Stimulated activated naive CD8-positive, alpha-beta T cell treated with anti-CD3 and anti-CD28 coated beads, Interleukin-15, Interleukin-2, amounts not matched to agents 100 U/mL and 50 U/mL, for 24 hours (primary cell): ENCODE measurements at regions not wholly inside any gene's neighbourhood (a gene's known extent, or its start where the extent isn't known, plus 50 kb on each side); places are given as distances from the start of the nearest gene placed in this dataset.

Experiments
- ATAC-seq: fragments of 150-1000 bp; cut with Tn5 transposase; one replicate; pipeline ENCODE4 v1.10.0; 2021
- DNase-seq: peaks from one replicate; pipeline ENCODE4 v3.0.0; 2021

DNA sequence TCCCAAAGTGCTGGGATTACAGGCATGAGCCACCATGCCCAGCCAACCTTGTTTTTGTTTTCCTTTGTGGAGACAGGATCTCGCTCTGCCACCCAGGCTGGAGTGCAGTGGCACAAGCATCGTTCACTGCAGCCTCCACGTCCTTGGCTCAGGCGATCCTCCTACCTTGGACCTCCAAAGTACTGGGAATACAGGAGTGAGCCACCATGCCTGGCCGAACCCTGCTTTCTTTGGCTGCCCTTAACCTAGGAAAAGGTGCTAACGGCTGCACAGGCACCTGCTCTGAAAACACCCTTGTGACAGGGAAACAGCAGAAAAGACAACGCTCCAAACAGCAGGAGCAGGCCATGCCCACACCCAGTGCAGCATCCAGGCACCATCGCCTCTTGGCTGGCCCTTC is 71.9 kb downstream of the OAT start:
- ATAC-seq = no peak
- no peak for DNase-seq

DNA sequence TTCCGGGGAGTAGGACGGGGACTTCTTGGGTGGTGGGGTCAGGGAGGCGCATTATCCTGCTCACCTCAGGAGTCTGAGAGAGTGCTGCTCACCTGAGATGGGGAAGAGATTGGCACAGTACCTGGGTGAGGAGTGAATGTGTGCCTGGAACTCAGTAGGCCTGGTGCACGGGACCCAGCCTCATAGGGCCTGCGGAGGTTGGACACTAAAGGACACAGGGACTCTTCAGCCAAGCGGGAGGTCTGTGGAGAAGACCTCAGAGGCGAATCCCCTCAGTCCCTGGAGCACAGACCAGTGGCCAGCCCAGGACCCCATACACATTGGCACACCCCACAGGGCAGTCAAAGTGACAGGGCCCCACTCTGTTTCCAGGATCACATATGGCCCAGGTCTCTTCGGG is 73.2 kb downstream of the OAT start:
- DNase-seq (no peak), ATAC-seq (no peak)

DNA sequence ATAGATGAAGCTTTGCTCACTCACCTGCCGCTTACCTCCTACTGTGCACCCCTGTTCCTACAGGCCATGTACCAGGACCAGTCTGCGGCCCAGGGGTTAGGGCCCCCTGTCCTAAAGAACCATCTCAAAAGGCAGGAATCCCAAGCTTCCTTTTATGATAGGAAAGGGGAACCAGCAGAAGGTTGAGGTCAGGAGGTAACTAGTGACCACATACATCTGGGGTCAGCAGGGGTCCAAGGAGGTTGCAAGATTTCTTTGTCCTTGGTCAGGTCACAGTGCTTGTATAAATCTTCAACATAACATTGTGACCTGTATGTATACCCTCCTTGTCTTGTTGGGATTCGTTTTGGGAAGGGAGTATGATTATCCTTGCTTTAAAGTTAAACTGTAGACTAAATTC is 73.8 kb downstream of the OAT start:
- DNase-seq = no peak
- ATAC-seq = no peak

DNA sequence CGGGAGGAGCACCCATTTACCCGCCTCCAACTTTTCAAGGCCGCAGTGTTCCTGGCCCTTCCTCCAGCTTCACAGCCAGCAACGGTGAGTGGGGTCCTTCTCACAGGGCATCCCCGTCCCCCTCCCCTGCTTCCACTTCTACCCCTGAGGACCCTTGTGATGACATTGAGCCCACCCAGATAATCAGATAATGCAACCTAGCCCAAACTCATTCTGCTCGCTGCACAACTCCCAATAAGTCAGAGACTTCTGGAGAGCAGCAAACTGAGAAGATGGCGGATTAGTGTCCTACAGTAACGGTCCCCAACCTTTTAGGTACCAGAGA is 74.5 kb downstream of the OAT start:
- DNase-seq (no peak), ATAC-seq (no peak)

DNA sequence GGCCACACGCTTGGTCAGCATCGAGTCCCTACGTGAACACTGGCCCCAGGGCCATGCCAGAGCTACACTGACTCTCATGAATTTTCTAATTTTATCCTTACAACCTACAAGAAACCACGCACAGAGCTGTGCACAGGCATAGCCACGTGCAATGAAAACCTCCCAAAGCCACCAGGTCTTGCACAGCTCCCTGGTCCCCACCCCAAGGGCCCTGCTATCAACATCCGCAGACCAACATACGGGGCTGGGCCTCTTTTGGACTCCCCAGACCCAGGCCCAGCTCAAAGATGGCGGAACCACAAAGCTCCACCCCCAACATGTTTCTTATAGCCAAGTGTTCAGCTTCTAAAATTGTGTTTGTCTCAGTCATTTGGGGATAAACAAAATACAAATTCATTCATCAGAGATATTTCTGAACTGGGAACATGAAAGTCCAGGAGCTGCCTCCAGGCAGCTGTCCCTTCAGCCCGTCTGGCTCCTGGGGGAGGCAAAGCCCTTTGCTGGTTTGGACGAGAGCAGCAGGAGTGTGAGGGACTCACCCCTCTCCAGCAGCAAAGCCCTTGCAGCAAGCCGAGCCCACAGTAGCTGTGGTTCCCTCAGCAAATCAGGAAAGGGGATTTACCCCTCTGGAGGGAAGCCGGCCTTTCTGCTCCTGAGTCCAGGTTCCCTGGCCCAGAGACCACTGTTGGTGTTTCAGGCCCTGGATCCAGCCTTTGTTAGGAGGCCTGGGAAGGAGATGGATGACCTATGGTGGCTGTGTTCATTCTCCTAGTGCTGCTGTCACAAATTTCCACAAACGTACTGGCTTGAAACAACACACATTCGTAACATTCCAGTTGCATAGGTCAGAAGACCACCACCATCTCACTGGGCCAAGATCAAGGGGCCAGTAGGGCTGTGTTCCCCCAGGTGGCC is 75.1 kb downstream of the OAT start:
- ATAC-seq (no peak), DNase-seq (no peak)

DNA sequence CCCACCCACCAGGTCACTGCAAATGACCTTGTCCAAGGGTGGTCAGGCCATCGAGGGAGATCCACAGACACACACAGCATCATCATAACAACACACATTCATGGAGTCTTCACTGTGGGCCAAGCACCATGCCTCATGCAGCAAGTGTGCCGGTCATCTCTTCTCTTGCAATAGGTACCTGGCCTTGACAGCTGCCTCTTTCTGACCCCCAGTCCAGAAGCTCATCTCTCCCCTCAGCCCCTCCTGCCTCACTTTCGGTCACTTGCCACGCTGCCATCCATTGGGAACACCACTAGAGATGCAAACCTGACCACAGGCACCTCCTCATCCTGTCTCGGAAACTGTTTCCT is 75.9 kb downstream of the OAT start:
- DNase-seq = no peak

DNA sequence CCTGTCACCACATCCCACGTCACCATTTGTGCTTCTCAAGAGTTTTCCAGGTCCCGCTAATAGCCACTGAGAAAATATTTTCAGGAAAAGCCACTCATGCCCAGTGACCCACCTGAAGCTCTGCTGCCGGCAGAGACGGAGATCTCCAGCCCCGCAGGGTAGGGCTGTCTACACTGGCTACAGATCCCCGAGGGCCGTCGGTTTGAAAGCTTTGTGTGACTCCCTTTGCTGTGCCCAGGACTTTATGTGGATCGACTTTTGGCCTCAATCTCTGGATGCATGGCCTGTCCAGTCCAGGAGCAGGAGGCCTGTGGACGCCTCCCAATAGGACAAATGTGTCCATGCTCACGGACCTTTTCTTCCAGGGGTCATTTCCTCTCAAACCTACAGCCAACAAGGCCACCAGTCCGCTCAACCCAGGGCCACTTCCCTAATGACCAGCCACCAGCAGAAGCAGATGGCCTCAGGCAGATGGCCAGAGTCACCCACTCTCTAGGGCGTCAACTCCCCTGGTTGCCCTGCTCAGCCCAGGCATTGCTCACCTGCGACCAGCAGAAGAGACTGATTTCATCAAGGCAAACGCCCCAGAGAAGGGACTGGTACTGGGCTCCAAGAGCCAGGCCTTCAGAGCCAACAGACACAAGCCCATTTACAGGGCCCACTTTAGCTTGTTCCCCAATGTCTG is 76.4 kb downstream of the OAT start:
- DNase-seq = no peak

More for the DNA sequence above, 75.9 kb downstream of the OAT start:
- no peak for ATAC-seq

DNA sequence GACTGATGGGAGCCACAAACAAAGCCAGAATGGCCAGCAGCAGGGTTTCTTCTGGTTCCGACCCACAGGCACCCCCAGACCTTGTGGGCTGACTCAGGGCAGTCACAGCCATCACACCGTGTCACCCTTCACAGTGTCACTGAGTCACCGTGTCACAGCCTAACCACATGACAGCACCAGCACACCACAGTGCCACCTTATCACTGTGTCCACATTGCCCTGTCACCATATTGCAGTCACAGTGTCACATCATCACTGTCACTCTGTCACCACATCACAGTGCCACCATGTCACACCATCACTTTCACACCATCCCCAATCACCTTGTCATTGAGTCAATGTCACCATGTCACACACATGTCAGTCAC is 77.0 kb downstream of the OAT start:
- ATAC-seq = peak; percentile 94
- peak; percentile 51 for DNase-seq

More for the DNA sequence above, 76.4 kb downstream of the OAT start:
- no peak for ATAC-seq

DNA sequence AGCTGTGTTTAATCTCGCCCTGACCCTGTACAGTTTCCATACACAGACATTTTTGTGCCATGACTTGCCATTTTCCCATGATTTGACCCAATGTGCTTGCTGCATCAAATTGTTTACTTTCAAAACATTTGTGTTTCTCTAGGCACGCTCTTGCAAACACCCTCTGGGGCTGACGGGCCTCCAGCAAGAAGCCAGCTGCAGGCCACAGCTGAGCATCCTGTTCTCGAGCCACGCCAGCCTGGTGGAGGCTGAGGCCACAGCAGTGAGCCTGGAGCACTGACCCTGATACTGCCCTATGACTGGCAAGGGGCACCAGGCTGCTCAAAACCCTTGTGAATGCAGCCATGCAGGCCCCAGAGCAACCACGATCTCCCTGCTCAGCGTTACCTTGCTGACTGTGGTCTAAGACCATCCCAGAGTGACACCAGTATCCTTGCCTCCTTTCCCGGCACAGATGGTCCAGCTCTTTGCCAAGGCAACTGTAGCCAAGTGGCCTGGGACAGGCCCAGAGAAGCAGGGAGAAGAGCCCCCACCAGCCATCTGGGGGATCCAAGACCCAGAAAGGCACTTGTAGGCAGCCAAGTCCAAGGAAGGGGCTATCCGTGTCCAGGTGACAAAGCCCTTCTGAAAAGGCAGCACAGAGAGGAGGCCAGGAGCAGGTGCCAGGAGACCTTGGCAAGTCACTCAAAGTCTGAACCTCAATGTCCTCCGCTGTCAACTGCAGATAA is 78.5 kb downstream of the OAT start:
- DNase-seq (no peak), ATAC-seq (no peak)

DNA sequence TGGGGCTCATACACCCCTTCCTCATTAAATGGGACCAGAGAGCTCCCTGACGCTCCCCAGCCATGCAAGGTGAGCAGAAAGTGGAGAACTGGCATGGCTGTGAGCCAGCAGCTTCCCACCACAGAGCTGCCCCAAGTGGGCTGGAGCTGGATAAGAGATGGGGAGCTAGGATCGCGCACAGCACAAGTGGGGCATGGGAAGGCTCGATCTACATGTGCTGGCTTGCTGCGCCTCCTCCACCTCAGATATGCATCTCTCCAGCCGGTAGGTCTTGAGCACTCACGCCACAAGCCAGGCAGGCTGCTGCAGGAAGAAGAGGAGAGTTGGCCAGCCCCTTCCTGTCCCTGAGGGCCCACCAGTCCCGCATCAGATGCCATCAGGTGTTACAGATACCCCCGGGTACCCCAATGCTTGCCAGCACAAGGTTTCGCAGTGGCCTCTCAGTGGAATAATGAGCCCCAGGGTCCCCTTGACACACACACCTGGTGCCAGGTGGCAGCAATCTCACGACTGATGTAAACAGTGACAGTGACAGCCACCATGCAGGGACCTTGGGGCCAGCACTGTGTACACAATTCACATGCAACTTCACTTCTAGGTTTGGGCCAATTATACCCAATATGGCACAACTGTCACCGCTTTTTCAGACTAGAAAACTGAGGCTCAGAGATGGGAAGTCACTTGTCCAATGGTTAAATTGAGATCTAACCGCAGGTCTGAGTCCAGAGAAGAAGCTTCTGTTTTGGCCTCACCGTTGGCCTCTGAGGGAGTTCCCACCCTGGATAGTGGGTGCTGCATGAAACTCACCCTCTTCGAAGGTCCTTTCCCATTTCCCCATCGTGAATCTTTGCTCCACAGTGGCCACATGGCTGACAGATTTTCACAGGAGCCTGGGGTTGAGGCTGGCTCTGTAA is 79.3 kb downstream of the OAT start:
- no peak for ATAC-seq
- DNase-seq = no peak

DNA sequence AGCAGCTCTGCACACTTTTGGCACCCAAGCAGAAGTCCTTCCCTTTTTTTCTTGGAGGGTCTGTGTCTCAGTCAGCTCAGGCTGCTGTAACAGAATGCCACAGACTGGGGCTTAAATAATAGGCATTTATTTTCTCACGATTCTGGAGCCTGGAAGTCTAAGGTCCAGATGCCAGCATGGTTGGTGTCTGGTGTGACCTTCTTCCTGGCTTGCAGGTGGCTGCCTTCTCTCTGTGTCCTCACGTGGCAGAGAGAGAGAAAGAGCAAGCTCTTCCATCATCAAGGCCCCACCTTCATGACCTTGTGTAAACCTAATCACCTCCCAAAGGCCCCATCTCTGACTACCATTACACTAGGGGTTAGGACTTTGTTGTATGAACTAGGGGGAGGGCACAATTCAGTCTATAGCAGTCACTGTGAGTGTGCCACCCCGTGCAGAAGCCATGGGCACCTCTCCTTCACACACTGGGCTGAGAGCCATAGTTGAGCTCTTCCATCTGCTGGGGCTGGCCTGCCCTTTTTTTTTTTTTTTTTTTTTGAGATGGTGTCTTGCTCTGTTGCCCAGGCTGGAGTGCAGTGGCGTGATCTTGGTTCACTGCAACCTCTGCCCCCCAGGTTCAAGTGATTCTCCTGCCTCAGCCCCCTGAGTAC is 80.3 kb downstream of the OAT start:
- DNase-seq = no peak
- no peak for ATAC-seq

DNA sequence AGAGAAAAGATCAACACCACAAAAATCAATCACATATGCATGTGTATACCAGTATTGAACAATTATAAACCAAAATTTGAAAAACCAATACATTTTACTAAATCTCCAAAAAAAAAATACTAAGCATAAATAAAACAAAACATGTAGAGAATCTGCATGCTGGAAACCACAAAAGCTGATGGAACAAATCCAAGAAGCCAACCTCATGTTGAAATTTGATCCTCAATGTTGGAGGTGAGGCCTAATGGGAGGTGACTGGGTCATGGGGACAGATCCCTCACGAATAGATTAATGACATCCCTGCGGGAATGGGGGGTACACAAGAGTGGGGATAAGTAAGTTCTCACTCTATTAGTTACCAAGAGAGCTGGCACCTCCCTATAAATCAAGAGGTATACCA is 82.5 kb downstream of the OAT start:
- ATAC-seq = no peak

DNA sequence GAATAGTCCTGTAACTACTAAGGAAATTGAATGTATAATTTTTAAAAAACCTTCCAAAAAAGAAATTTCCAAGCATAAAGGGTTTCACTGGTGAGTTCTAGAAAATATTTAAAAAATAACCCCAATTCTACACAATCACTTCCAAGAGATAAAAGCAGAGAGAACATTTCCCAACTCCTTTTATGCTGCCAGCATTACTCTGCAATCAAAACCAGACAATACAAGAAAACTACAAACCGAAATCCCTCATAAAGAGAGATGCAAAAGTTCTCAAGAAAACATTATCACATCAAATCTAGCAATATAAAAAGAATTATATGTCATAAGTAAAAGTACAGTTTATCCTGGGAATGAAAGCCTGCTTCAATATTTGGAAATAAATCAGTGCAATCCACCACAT is 84.8 kb downstream of the OAT start:
- no peak for DNase-seq
- ATAC-seq = no peak

More for the DNA sequence above, 82.5 kb downstream of the OAT start:
- DNase-seq = no peak

DNA sequence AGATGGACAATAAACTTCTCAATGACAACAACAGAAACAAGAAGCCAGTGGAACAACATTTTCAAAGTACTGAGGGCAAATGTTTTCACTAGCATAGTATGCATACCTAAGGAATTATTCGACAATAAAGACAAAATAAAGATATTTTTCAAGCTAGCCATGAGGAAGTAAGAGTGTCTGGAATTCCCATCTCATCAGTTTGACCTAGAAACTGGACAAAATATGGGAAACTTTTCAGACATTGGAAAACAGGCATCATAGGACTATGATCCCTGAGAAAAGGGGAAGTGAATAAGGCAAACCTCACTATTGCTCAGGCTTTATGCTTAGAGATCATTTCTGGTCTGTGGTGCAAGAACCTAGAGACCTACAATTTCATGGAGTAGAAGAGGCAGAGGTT is 86.3 kb downstream of the OAT start:
- DNase-seq = no peak
- ATAC-seq = no peak

DNA sequence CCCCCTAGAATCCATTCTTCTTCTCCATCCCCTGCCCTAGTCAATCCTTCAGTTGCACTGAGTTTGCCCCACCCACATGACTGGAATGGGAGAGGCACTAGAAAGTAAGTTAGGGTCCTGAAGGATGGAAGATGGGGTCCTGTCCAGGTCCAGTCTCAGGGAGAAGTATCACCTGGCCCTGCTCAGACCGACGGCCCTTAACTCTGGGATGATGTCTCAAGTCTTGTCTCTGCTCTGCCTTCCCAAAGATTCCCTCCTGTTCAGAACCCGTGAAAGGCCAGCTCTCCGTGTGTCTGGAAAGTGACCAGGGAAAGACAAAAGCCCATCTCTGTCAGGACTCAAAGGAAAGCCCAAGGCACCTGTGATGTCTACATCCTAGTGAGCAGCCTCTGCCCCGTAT is 88.8 kb downstream of the OAT start:
- DNase-seq (no peak), ATAC-seq (no peak)

DNA sequence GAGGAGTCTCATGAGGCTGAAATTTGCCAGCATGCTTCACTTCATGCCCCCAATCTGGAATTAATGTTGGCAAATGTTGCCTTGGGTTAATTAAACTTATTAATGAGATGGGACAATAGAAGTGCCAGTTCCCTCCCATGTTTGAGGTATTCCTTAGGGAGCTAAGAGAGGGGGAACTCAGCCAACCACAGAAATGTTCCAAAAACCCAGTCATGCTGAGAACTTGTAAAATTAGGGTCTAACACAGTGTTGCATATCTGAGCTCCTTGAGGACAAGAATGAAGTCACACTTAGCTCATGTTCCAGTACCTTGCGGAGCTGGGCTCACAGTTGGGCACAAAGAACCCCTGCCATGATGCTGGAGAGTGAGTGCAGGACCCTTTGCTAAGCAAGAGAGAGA is 89.4 kb downstream of the OAT start:
- DNase-seq = no peak
- no peak for ATAC-seq

DNA sequence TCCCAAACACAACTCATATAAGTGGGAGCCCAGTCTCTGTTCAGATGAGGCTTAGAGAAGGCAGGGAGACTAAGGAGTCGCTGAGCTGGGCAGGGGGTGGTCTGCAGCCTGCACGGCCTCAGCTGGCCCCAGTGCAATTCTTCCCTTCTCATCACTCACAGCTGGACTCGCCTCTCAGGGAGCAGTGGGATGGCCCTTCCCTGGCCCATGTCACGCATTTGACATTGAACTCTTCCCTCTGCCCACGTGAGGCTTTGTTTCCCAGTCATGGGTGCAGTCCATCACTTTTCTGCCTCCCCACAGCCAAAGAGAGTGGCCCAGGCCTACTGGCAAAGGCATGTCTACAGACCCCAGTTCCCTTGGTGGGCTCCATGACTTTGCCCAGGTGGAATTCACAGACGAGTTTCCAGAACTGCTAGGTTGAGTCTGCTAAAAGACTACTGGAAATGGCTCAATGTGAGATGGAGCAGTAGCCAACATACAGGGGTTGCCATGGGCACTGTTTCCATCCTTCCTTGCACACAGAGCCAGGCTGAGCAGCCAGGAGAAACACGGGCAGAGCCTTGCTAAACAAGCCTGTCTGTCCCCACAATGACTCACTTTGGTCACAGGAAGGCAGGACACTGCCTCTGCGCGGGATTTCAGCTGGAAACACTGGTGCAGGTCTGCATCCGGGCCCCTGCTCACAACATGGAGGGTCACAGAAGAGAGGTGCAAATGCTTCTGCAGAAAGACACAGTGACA is 90.1 kb downstream of the OAT start:
- no peak for ATAC-seq
- no peak for DNase-seq

DNA sequence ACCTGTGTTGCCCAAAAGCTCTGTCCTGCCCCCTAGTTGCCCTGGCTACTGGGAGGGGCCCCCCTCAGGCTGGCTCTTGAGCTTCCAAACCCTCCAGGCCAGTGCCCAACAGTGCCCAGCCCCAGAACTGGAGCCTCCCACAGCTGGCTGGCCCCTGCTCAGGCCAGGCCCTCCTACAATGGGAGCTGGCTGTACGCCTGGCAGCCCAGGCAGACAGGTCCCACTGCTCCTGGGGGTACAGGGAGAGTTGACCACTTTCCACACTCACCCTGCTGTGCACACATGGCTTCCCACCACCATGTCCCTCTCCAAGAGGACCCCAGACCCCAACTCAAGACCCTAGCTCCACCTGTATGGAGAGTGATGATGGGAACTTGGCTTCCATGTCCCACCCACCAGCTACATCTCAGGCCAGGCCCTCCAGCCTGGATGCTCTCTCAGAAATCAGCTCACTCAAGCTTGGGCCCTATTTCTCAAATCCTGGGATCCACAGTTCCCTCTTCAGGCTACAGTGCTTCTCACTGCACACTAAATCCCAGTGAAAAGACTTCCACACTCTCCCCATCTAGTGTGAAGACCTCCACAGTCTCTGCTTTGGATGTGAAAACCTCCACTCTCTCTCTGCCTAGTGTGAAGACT is 92.6 kb downstream of the OAT start:
- no peak for DNase-seq

DNA sequence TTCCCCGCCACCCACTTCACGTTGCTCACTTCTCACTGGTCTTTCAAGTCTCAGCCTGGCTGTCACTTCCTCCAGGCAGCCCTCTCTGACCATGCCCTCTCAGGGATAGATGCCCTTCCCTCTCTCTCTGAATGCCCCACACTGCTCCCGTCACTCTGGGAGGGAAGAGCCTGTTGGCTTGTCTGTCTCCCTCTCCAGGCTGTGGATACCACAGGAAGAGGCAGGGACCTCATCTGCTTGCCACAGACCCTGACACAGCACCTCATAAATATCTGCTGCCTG is 93.1 kb downstream of the OAT start:
- ATAC-seq (no peak), DNase-seq (no peak)

More for the DNA sequence above, 92.6 kb downstream of the OAT start:
- ATAC-seq = no peak

DNA sequence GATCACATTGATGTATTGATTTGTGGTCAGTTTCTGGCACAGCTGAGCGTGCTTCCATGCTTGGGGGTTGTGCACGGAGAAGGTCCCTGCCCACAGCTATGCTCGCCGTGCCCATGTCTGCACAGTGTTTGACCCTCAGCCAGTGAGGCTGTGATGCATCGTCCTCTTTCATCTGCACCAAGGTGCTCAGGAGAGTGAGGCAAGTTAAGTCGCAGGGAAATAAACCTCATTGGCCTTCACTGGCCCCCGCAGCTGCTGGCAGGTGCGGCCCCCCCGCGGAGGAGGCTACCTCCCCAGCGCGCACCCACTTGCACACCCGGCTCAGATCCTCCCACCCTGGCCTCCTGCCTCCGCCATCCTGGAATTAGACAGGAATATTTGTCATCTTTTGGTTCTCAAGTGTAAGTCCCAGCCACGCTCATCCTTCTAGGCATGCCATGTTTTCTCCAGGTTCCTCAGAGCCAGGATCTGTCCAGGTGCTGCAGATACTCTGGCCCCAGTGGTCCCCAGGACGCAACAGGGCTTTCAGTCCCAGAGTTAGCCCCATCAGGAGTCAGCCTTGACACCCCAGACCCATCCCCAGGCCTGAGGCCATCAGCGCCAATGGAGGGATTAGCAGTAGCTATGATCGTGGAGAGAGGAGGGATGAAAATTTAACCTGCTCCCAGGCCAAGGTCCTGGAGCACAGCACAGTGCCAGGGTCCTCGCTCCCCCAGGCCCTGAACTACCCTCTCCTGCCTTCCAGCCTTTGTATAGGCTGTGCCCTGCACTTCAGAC is 93.7 kb downstream of the OAT start:
- ATAC-seq = no peak
- no peak for DNase-seq
